HG03457 (cell line): ENCODE measurements at regions not wholly inside any gene's neighbourhood (a gene's known extent, or its start where the extent isn't known, plus 50 kb on each side); places are given as distances from the start of the nearest gene placed in this dataset.

ENCODE experiments used
- ATAC-seq: cut with Tn5 transposase; IDR thresholded peaks from one replicate; pipeline ENCODE4 v1.9.1; 2021; ENCODE audit warnings: moderate number of reproducible peaks; ENCODE audit not compliant: unreplicated experiment

DNA sequence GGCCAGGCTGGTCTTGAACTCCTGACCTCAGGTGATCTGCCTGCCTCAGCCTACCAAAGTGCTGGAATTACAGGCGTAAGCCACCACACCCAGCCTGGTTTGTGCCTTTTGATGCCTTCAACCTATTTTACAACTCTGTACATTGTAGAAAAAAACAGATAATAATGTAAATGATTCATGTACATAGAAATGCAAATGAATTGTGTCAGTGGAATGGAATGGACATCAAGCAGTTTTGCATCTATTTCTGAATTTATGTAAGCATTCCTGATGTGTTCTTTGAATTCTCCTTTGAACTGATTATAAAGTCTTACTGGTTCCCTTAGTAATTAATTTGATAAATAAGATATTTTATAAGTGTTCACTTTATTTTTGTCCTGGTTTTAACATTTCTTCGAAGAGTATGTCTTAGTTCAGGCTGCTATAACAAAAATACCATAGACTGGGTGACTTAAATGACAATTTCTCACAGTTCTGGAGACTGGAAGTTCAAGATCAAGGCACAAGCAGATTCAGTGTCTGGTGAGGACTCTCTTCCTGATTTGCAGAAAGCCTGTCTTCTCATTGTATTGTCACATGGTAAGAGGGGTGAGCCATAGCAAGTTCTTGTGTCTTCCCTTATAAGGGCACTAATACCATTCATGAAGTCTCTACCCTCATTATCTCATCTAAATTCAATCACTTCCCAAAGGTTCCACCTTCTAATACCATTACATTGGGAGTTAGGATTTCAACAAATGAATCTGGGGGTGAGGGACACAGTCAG lies 162.2 kb upstream of the S100G start:
- ATAC-seq = no peak

DNA sequence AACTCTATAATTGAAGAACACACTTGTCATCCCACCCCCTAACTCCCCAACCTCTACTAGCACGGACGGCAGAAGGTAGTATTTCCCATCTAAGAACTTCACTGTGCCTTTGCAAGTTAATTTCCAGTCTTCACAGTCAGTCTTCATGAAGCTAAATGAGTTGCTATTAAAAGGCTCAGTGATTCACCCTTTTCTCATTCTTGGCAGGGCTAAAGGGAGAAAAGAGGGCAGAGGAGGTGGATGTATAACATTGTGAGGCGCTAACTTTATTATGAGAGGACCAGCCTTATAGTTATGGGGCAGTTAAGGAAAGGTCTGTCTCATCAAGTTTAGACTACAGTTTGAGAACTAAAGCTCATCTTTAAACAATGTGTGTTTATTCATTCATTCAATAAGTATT lies 161.0 kb upstream of the S100G start:
- no peak for ATAC-seq

DNA sequence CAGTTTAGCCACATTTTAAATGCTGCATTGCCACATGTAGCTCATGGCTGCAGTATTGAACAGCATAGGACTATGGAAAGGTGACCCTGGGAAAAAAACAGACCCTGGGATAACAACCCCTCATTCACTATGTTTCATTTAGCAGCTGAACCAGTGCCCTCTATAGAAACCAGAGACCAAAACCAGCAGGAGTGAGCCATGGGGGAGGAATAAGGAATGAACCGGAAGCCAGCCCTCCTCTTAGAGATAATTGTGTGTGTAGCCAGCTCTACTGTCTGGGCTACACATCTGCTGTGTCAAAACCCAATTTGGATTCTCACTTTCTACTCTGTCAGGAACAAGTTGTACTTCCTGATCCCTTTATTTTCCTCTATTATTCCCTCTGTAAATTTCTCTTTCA lies 158.5 kb upstream of the S100G start:
- no peak for ATAC-seq

DNA sequence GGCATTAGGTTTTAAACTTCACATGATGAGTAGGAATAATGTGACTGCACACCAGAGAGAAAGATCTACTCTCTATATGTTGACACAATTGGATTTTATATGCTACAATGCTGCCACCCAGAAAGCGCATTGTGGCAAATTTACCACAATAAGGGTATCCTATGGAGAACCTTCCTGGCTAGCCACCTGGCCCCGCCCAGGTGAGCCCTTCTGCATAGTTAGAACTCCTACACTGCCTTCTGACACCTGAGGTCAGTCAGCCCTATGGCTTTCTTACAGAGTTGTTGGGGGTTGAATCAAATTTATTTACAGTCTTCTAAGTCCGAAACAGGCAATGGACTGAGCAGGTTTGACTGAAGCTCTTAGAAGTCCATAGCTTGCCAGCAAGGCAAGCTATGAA lies 153.8 kb upstream of the S100G start:
- ATAC-seq = no peak

DNA sequence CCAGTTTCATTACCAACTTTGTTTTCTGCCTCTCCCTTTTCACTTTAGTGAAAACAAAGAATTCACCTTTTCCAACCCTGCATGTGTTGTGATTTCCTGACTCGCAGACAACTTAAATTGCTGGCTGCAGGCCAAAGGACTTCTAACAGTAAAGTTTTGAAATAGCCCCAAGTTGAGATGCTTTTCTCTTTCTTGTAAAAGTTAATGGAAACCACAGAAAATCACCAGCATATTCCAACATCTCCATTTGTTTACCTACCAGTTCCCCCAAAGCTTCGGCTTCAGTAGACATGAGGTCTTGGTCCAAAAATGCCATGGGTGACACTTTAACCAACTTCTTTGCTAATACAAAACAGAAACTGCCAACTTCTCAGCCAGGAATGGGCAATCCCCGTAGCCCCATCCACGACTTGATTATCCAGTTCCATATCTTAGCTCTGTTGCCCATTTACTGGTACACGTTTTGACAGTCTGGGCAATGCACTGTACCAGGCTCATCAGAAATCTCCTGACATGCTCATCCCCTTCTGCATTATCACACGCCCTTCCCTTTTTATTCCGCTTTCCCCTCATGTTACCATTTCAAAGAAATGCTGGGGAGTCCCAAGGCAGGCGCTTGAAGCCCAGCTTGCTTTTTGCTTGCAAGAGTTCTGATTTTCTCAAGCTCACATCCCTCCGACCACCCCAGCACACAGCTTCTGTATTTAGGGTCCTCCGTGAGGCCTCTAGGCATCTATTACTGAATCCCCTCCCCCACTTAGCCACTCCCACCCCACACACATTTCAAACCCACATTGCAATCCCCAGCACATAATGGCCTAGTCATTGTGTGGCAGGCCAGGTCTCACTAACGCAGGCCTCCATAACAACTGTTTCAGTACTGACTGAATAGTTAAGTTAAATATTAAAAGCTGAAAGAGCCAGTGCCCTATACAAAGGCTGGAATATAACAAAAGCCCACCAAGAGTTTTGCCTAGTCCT lies 137.9 kb upstream of the S100G start:
- no peak for ATAC-seq

- ATAC-seq = no peak
Observed at GRCh38 chrX:16516232-16516876, 133.6 kb upstream of the S100G start.

DNA sequence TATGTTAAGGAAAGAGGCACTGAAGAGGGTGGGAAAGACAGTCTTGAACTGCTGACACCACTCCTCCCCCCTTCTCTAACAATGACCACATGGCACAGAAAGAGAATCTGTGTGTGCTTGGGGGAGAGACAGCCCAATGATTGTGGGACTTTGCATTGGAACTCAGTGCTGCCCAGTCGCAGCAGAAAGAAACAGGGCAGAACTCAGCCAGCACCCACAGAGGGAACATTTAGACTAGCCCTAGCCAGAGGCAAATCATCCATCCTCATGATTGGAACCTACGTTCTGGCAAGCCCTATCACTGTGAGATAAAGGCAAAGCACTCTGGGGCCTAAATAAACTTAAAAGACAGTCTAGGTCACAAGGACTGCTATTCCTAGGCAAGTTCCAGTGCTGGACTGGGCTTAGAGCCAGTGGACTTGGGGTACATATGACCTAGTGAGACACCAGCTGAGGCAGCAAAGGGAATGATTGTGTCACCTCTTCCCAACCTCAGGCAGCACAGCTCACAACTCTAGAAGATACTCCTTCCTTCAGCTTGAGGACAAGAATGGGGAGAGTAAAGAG lies 132.8 kb upstream of the S100G start:
- ATAC-seq = no peak

GRCh38 chrX:16518131-16518530 lies 131.8 kb upstream of the S100G start:
- no peak for ATAC-seq

DNA sequence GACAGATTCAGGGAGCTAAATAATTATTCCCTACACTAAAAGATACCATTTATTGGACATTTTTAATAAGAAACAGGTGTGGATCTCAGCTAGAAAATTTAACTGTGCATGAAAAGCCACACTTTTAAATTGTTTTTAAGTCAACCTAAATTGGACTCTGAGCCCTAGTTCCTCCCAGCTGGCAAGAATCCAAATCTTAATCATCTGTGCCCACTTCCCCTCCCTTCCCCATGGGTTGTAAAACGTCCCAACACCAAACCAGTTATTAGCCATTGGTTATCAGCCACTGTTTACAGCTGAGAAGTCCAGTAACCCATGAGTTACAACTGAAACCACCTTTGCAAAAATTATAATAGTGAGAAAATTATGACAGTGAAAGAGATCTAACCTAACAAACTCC lies 125.6 kb upstream of the S100G start:
- no peak for ATAC-seq

GRCh38 chrX:16526003-16526402 lies 124.0 kb upstream of the S100G start:
- no peak for ATAC-seq

- no peak for ATAC-seq
Observed at GRCh38 chrX:16528620-16529019, 121.3 kb upstream of the S100G start.
